ENCODE measurements at regions not wholly inside any gene's neighbourhood (a gene's known extent, or its start where the extent isn't known, plus 50 kb on each side); places are given as distances from the start of the nearest gene placed in this dataset.

DNA sequence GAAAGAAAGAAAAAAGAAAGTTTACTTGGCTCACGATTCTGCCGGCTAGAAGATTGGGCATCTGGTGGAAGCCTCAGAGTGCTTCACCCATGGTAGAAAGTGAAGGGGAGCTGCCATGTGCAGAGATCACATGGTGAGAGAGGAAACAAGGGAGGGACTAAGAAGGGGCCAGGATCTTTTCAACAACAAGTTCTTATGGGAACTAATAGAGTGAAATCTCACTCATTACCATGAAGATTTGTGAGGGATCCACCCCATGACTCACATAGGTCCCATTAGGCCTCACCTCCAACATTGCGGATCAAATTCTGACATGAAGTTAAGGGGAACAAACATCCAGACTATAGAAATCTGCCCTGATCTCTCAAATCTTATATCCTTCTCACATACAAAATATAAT lies 61.3 kb upstream of the UGT8 start:
- no peak for DNase-seq (ENCODE audit: low spot score)

- no peak for DNase-seq (ENCODE audit: low spot score)
Measured at GRCh38 chr4:114538012-114538617, 60.5 kb upstream of the UGT8 start.

- no peak for DNase-seq (ENCODE audit: low spot score)
Measured at GRCh38 chr4:114539985-114540384, 58.6 kb upstream of the UGT8 start.

- DNase-seq (ENCODE audit: low spot score) = no peak
Measured at GRCh38 chr4:114547340-114548134, 51.1 kb upstream of the UGT8 start.

All from NAMALWA (cell line).